HepG2 (cell line): ENCODE measurements at regions not wholly inside any gene's neighbourhood (a gene's known extent, or its start where the extent isn't known, plus 50 kb on each side); places are given as distances from the start of the nearest gene placed in this dataset.

Experiments
- ATAC-seq: fragments of 200-7000 bp; cut with Tn5 transposase; 3 replicates; pipeline ENCODE4 v1.9.1; 2020; ENCODE audit warnings: mild to moderate bottlenecking, moderate library complexity
- BruUV-seq: library from RNA; stranded (reverse); fragments of 400-500 nt; replicated peaks from 2 replicates; lab custom pipeline; 2021; lab: Mats Ljungman, UMichigan
- CTCF ChIA-PET: fragments of 300-600 bp; formaldehyde crosslinking; extraction: SDS; loops from one replicate; lab custom pipeline; 2021; ENCODE audit warnings: low total read pairs, inconsistent platforms, low intra/inter-chr PET ratio; lab: Yijun Ruan, JAX
- POLR2A ChIA-PET: fragments of 350-600 bp; sonication (Branson Sonifier 250); formaldehyde crosslinking; loops from one replicate; lab custom pipeline; 2020; ENCODE audit warnings: antibody characterized with exemption, inconsistent platforms; lab: Yijun Ruan, JAX
- DNase-seq: peaks from one replicate; pipeline ENCODE4 v3.0.0-alpha.2; 2015; ENCODE audit warnings: low spot score
- FAIRE-seq: peaks from 3 replicates; lab custom pipeline; 2011; peaks lifted over from hg19 to GRCh38; lab: Jason Lieb, UNC
- H2AFZ ChIP-seq: one replicate; pipeline ENCODE4 v1.6.1; 2011; ENCODE audit warnings: low read length, inconsistent platforms
- H3K27ac ChIP-seq: fragments of 300-600 bp; 3 replicates; pipeline ENCODE4 v1.8.0; 2011; ENCODE audit warnings: mixed run types, mild to moderate bottlenecking, mixed read lengths, low read length, inconsistent platforms; ENCODE audit not compliant: insufficient read depth; ENCODE audit errors: extremely low read length
- H3K27me3 ChIP-seq, 2 experiments: fragments of 200-600 bp in 1 of 2; 2 replicates in 1 of 2; 3 replicates in 1 of 2; pipeline versions ENCODE4 v1.6.0 to v1.8.0; 2011; ENCODE audit warnings: low read length in 2 of 2, mild to moderate bottlenecking in 2 of 2, moderate library complexity in 2 of 2, inconsistent platforms in 1 of 2; ENCODE audit not compliant: insufficient read depth in 2 of 2, control insufficient read depth in 1 of 2
- H3K36me3 ChIP-seq, 2 experiments: fragments of 200-600 bp in 1 of 2; replicated peaks in 1 of 2; 2 replicates in 1 of 2; 3 replicates in 1 of 2; pipeline versions ENCODE4 v1.5.1 to v1.8.0; 2011; ENCODE audit warnings: low read length in 2 of 2, inconsistent platforms in 1 of 2; ENCODE audit not compliant: insufficient read depth in 2 of 2, control insufficient read depth in 1 of 2
- H3K4me1 ChIP-seq: 2 replicates; pipeline ENCODE4 v1.5.1; 2012; ENCODE audit warnings: low read length, inconsistent platforms; ENCODE audit not compliant: insufficient read depth
- H3K4me2 ChIP-seq: 2 replicates; pipeline ENCODE4 v1.6.0; 2011; ENCODE audit warnings: low read depth, low read length, inconsistent platforms
- H3K4me3 ChIP-seq, 3 experiments: fragments of 200-600 bp in 1 of 3; sonication (generic), shearing (Covaris generic) in 1 of 3; replicated peaks in 1 of 3; 2 replicates each; pipeline ENCODE4 v1.5.1; 2011 to 2016; ENCODE audit warnings: low read length in 3 of 3, inconsistent platforms in 2 of 3, low read depth in 2 of 3, mild to moderate bottlenecking in 2 of 3, control low read depth in 1 of 3, mixed read lengths in 1 of 3; ENCODE audit not compliant: insufficient read depth in 1 of 3
- H3K79me2 ChIP-seq: one replicate; pipeline ENCODE4 v1.6.1; 2011; ENCODE audit warnings: low read length, inconsistent platforms; ENCODE audit not compliant: insufficient read depth
- H3K9ac ChIP-seq: 2 replicates; pipeline ENCODE4 v1.6.0; 2011; ENCODE audit warnings: mild to moderate bottlenecking, low read depth, low read length, inconsistent platforms; ENCODE audit not compliant: insufficient read depth
- H3K9me3 ChIP-seq: 2 replicates; pipeline ENCODE4 v1.5.1; 2012; ENCODE audit warnings: mild to moderate bottlenecking, low read length
- H4K20me1 ChIP-seq: 2 replicates; pipeline ENCODE4 v1.6.0; 2011; ENCODE audit warnings: inconsistent platforms, mild to moderate bottlenecking, low read length, moderate library complexity; ENCODE audit not compliant: insufficient read depth
- ADNP ChIP-seq: sonication (generic); formaldehyde crosslinking; IDR thresholded peaks from 2 replicates; pipeline ENCODE4 v1.4.0; 2020; ENCODE audit warnings: missing genetic modification reagents
- MIXL1 ChIP-seq: IDR thresholded peaks from 2 replicates; pipeline ENCODE4 v1.6.1; 2016
- MYPOP ChIP-seq: sonication (generic); formaldehyde crosslinking; IDR thresholded peaks from 2 replicates; pipeline ENCODE4 v1.8.1; 2023; ENCODE audit warnings: mild to moderate bottlenecking, moderate library complexity, missing genetic modification reagents
- PBX2 ChIP-seq: IDR thresholded peaks from 2 replicates; pipeline ENCODE4 v1.6.1; 2016; ENCODE audit warnings: control low read depth
- POLR2G ChIP-seq: fragments of 200-400 bp; formaldehyde crosslinking; IDR thresholded peaks from 2 replicates; pipeline ENCODE4 v1.6.1; 2018; ENCODE audit warnings: mild to moderate bottlenecking, low read depth, low read length, moderate library complexity
- ZMYM3 ChIP-seq: sonication (generic); formaldehyde crosslinking; IDR thresholded peaks from 2 replicates; pipeline ENCODE4 v1.5.1; 2020; ENCODE audit warnings: mild to moderate bottlenecking, missing genetic modification reagents
- ZNF224 ChIP-seq: sonication (generic); formaldehyde crosslinking; IDR thresholded peaks from 2 replicates; pipeline ENCODE4 v1.5.0; 2020; ENCODE audit warnings: mild to moderate bottlenecking, missing genetic modification reagents
- ZNF552 ChIP-seq: sonication (generic); formaldehyde crosslinking; IDR thresholded peaks from 2 replicates; pipeline ENCODE4 v1.9.0; 2022; ENCODE audit warnings: missing genetic modification reagents, mild to moderate bottlenecking, borderline replicate concordance
- ZNF597 ChIP-seq: sonication (generic); formaldehyde crosslinking; IDR thresholded peaks from 2 replicates; pipeline ENCODE4 v1.5.0; 2020; ENCODE audit warnings: missing genetic modification reagents
- ZNF644 ChIP-seq: IDR thresholded peaks from 2 replicates; pipeline ENCODE4 v1.6.1; 2016; ENCODE audit warnings: low read depth
- WGBS: methylation state at CpG from one replicate; pipeline ENCODE4 v1.1.6; 2017; ENCODE audit warnings: low lambda C conversion rate; 5-methylcytosine and 5-hydroxymethylcytosine counted together
- in situ Hi-C: cut with HindIII; loops from 2 replicates; pipeline ENCODE4 v1.10.0; 2017; ENCODE audit warnings: low pct_unique_long_range_greater_than_20kb; ENCODE audit not compliant: extremely low pct_ligation_motif_present
- intact Hi-C: fragments of 100-400 bp; cut with micrococcal nuclease; formaldehyde crosslinking; loops from one replicate; pipeline ENCODE4 v1.10.0; 2022; ENCODE audit not compliant: unreplicated experiment
- TF ChIP-seq, protein P1 (sequence below): sonication (generic); formaldehyde crosslinking; IDR thresholded peaks from 2 replicates; pipeline ENCODE4 v1.8.1; 2023; ENCODE audit warnings: missing genetic modification reagents, mild to moderate bottlenecking, borderline replicate concordance
- TF ChIP-seq, protein P2 (sequence below): IDR thresholded peaks from 2 replicates; pipeline ENCODE4 v1.6.1; 2016; ENCODE audit warnings: missing genetic modification reagents, missing compliant biosample characterization

- no peaks in the 10 kb centered on the region for H3K79me2 ChIP-seq
- H3K9ac ChIP-seq: no peak overlapping the region
- CTCF ChIA-PET: no interaction called here
- no peak for ATAC-seq
- TF ChIP-seq, protein P1, sequence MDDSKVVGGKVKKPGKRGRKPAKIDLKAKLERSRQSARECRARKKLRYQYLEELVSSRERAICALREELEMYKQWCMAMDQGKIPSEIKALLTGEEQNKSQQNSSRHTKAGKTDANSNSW (CRISPR knock-in tag): no peak
- TF ChIP-seq ZNF224 (CRISPR knock-in tag) (no peak), ZNF644 (CRISPR knock-in tag) (no peak)
- TF ChIP-seq, all 625 proteins: peak for 0
- Histone ChIP-seq H4K20me1 (no peaks in the 10 kb centered on the region), H3K27me3 (no peaks in the 10 kb centered on the region), H3K4me3 (no peak overlapping the region), H3K27ac (no peak overlapping the region), H3K4me2 (no peak overlapping the region), H3K4me1 (no peaks in the 10 kb centered on the region), H2AFZ (no peak overlapping the region), H3K9me3 (peaks cover 19% of the 10 kb centered on the region; the same call in 1 of the 2 replicates), H3K36me3 (no peaks in the 10 kb centered on the region)
- BruUV-seq: no TSS peak
- POLR2A ChIA-PET: no interaction called here
- FAIRE-seq: no peak
- in situ Hi-C loops (no loop called here), intact Hi-C loops (no loop called here)
- no peak for DNase-seq
- WGBS: 2% methylated on average over 1 of the region's 1 CpG
Measured at GRCh38 chr13:88314496-88314895, 643.3 kb downstream of the SLITRK5 start.

DNA sequence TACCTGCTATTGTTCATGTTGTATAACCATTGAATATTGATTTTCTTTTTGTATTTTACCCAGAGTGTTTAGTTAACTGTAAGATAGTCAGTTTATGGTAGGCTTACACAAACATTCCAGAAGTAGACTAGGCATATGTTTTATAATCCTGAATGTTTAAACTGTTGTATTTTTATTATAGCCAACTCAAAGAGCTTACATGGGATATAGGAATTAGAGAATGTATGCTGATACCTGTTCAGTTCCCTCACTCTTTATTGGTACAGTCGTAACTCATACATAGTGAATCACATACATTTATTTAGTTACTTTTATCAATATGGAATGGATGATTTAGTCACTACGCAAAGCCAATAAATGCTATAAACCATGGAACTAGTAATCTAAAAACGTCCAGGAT is 657.9 kb downstream of the SLITRK5 start:
- Histone ChIP-seq H3K9ac (no peak overlapping the region), H3K4me3 (no peak overlapping the region), H3K4me1 (no peaks in the 10 kb centered on the region), H2AFZ (no peak overlapping the region), H3K4me2 (no peak overlapping the region), H3K9me3 (no peaks in the 10 kb centered on the region; the same call in 1 of the 2 replicates), H3K36me3 (no peaks in the 10 kb centered on the region), H3K79me2 (no peaks in the 10 kb centered on the region), H3K27ac (no peak overlapping the region), H4K20me1 (no peaks in the 10 kb centered on the region), H3K27me3 (no peaks in the 10 kb centered on the region)
- ATAC-seq (no peak), FAIRE-seq (no peak), DNase-seq (no peak)
- WGBS: 33% methylated on average over 3 of the region's 3 CpGs
- POLR2A ChIA-PET: no interaction called here
- in situ Hi-C loops: no loop called here
- CTCF ChIA-PET: no interaction called here
- intact Hi-C loops: no loop called here
- no TSS peak for BruUV-seq
- TF ChIP-seq MIXL1 (CRISPR knock-in tag) (no peak), ZNF597 (CRISPR knock-in tag) (no peak), ADNP (CRISPR knock-in tag) (no peak), ZMYM3 (CRISPR knock-in tag) (no peak), PBX2 (CRISPR knock-in tag) (no peak), ZNF552 (no peak), MYPOP (CRISPR knock-in tag) (no peak), POLR2G (no peak)
- TF ChIP-seq, protein P2, sequence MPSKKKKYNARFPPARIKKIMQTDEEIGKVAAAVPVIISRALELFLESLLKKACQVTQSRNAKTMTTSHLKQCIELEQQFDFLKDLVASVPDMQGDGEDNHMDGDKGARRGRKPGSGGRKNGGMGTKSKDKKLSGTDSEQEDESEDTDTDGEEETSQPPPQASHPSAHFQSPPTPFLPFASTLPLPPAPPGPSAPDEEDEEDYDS (CRISPR knock-in tag): no peak
